Calu3 (cell line): ENCODE measurements at regions not wholly inside any gene's neighbourhood (a gene's known extent, or its start where the extent isn't known, plus 50 kb on each side); places are given as distances from the start of the nearest gene placed in this dataset.

Experiments used
- BruUV-seq: library from RNA; stranded (reverse); fragments of 400-500 nt; replicated peaks from 2 replicates; lab custom pipeline; 2021; lab: Mats Ljungman, UMichigan
- CTCF ChIA-PET: fragments of 300-600 bp; sonication (Branson Sonifier 250); formaldehyde crosslinking; loops from one replicate; lab custom pipeline; 2022; ENCODE audit warnings: antibody characterized with exemption; lab: Charles Lee
- DNase-seq: peaks from one replicate; pipeline ENCODE4 v3.0.0; 2022
- H3K27ac Mint-ChIP-seq: one replicate; pipeline ENCODE4 v1.8.0; 2022; ENCODE audit warnings: mixed read lengths; ENCODE audit not compliant: unreplicated experiment
- H3K27me3 Mint-ChIP-seq: one replicate; pipeline ENCODE4 v1.8.0; 2022; ENCODE audit warnings: mixed read lengths; ENCODE audit not compliant: unreplicated experiment
- H3K36me3 Mint-ChIP-seq: one replicate; pipeline ENCODE4 v1.8.0; 2022; ENCODE audit warnings: mild to moderate bottlenecking, moderate library complexity, mixed read lengths; ENCODE audit not compliant: insufficient read depth, unreplicated experiment
- H3K4me1 Mint-ChIP-seq: one replicate; pipeline ENCODE4 v1.8.0; 2022; ENCODE audit warnings: mild to moderate bottlenecking, low read depth, mixed read lengths; ENCODE audit not compliant: unreplicated experiment
- H3K4me3 Mint-ChIP-seq: one replicate; pipeline ENCODE4 v1.8.0; 2022; ENCODE audit warnings: mild to moderate bottlenecking, low read depth, moderate library complexity, mixed read lengths; ENCODE audit not compliant: unreplicated experiment
- H3K9me3 Mint-ChIP-seq: one replicate; pipeline ENCODE4 v1.8.0; 2022; ENCODE audit warnings: low read depth, mixed read lengths; ENCODE audit not compliant: unreplicated experiment
- intact Hi-C: fragments of 100-400 bp; cut with micrococcal nuclease; formaldehyde crosslinking; loops from one replicate; pipeline ENCODE4 v1.10.0; 2022; ENCODE audit not compliant: unreplicated experiment
- TF ChIP-seq, protein P1 (sequence below): fragments of 200-600 bp; IDR thresholded peaks from one replicate; pipeline ENCODE4 v1.8.0; 2022; ENCODE audit warnings: antibody characterized with exemption; ENCODE audit not compliant: unreplicated experiment

- CTCF ChIA-PET: no interaction called here
- BruUV-seq: no TSS peak
- H3K4me1 Mint-ChIP-seq: no peaks in the 10 kb centered on the region
- no peak overlapping the region for H3K4me3 Mint-ChIP-seq
- intact Hi-C loops: no loop called here
- H3K27me3 Mint-ChIP-seq: no peaks in the 10 kb centered on the region
- no peaks in the 10 kb centered on the region for H3K36me3 Mint-ChIP-seq
- no peak overlapping the region for H3K27ac Mint-ChIP-seq
- TF ChIP-seq, protein P1, sequence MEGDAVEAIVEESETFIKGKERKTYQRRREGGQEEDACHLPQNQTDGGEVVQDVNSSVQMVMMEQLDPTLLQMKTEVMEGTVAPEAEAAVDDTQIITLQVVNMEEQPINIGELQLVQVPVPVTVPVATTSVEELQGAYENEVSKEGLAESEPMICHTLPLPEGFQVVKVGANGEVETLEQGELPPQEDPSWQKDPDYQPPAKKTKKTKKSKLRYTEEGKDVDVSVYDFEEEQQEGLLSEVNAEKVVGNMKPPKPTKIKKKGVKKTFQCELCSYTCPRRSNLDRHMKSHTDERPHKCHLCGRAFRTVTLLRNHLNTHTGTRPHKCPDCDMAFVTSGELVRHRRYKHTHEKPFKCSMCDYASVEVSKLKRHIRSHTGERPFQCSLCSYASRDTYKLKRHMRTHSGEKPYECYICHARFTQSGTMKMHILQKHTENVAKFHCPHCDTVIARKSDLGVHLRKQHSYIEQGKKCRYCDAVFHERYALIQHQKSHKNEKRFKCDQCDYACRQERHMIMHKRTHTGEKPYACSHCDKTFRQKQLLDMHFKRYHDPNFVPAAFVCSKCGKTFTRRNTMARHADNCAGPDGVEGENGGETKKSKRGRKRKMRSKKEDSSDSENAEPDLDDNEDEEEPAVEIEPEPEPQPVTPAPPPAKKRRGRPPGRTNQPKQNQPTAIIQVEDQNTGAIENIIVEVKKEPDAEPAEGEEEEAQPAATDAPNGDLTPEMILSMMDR: no peak
- no peak for DNase-seq
- H3K9me3 Mint-ChIP-seq: no peaks in the 10 kb centered on the region
Observed at GRCh38 chr2:217420854-217421253, 561.0 kb upstream of the TNP1 start.

DNA sequence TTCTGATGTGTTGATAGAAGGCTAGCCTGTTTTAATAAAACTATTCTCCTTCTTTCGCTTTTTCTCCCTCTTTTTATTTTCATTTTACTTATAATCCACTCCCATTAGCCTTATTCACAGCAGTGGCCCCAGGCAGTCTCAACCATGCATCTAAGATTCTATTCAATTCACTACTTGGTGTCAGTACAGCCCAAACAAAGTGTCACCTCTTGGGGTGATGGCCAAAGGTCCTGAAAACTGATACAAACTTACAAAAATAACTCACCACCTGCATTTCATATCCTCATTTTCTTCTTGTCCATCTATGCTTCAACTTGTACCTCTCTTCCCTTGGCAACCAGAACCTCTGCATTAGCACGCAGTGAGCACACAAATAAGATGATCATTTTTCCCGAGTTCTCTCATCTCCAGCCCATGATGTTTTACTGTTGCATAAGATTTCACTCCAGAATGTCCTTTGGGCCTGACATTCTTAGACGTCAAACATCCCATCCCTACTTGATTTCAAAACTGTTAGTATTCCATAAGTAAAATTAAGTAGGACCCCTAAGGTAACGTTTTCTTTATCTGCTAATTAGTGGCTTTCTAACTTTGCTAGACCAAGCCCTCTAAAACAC, 559.3 kb upstream of the TNP1 start:
- TF ChIP-seq, protein P1: no peak
- Mint-ChIP-seq H3K4me1 (no peaks in the 10 kb centered on the region), H3K36me3 (no peaks in the 10 kb centered on the region), H3K4me3 (no peak overlapping the region), H3K9me3 (no peaks in the 10 kb centered on the region), H3K27ac (no peak overlapping the region), H3K27me3 (no peaks in the 10 kb centered on the region)
- no TSS peak for BruUV-seq
- DNase-seq: no peak
- CTCF ChIA-PET: no interaction called here
- intact Hi-C loops: no loop called here

- intact Hi-C loops: no loop called here
- no peak overlapping the region for H3K27ac Mint-ChIP-seq
Observed at GRCh38 chr2:217418544-217418943, 558.7 kb upstream of the TNP1 start.

DNA sequence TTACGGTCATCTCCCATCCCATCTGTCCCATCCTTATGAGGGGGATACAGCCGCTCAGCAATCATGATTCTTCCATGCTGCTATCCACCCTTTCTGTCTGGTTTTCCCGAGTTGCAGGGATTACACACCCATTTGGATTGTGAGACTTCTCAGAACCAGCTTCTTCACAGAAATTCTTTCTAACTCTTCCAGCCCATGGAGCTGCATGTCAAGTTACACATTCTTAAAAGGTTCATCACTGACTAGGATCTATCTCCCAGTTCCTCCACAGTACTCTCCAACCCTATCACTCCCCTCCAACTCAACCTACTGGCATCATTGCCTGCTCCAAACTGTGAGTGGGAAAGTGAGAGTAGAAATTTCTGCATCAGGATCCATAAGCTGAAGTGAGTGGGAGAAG, 558.2 kb upstream of the TNP1 start:
- H3K9me3 Mint-ChIP-seq: no peaks in the 10 kb centered on the region
- no peaks in the 10 kb centered on the region for H3K36me3 Mint-ChIP-seq
- H3K4me3 Mint-ChIP-seq: no peak overlapping the region
- no peaks in the 10 kb centered on the region for H3K27me3 Mint-ChIP-seq
- DNase-seq: no peak
- TF ChIP-seq, protein P1: no peak
- H3K4me1 Mint-ChIP-seq: no peaks in the 10 kb centered on the region
- BruUV-seq: no TSS peak
- H3K27ac Mint-ChIP-seq: no peak overlapping the region
- CTCF ChIA-PET: no interaction called here
- intact Hi-C loops: no loop called here

More at GRCh38 chr2:217418544-217418943, 558.7 kb upstream of the TNP1 start:
- Mint-ChIP-seq H3K4me3 (no peak overlapping the region), H3K36me3 (no peaks in the 10 kb centered on the region), H3K4me1 (no peaks in the 10 kb centered on the region), H3K27me3 (no peaks in the 10 kb centered on the region), H3K9me3 (no peaks in the 10 kb centered on the region)
- BruUV-seq: no TSS peak
- no peak for DNase-seq
- TF ChIP-seq, protein P1: no peak
- CTCF ChIA-PET: no interaction called here
